Ovary (tissue), 7 donors: ENCODE measurements at regions not wholly inside any gene's neighbourhood (a gene's known extent, or its start where the extent isn't known, plus 50 kb on each side); places are given as distances from the start of the nearest gene placed in this dataset.

Source experiments
- DNase-seq, 5 donors: peaks; one replicate each; pipeline ENCODE4 v3.0.0-alpha.2; 2019 to 2020
- H3K27ac ChIP-seq, 2 donors: fragments of 200-600 bp; one replicate each; pipeline versions ENCODE4 v1.5.1 to v1.8.0; 2019 to 2022
- H3K27me3 ChIP-seq: fragments of 200-600 bp; one replicate; pipeline ENCODE4 v1.8.0; 2022
- H3K36me3 ChIP-seq: fragments of 200-600 bp; sonication (generic); one replicate; pipeline ENCODE4 v1.5.1; 2019
- H3K4me1 ChIP-seq: one replicate; pipeline ENCODE4 v1.8.1; 2013; ENCODE audit warnings: mild to moderate bottlenecking, moderate library complexity; ENCODE audit not compliant: insufficient read depth
- H3K4me3 ChIP-seq: fragments of 200-600 bp; sonication (generic); one replicate; pipeline ENCODE4 v1.5.1; 2017
- H3K9me3 ChIP-seq, 2 donors: fragments of 200-600 bp in 1 of 2; sonication (generic) in 1 of 2; one replicate each; pipeline versions ENCODE4 v1.5.1 to v1.8.1; 2013 to 2019; ENCODE audit warnings: mild to moderate bottlenecking in 1 of 2, moderate library complexity in 1 of 2
- CTCF ChIP-seq, 3 donors: fragments of 450-650 bp in 2 of 3; fragments of 200-600 bp in 1 of 3; IDR thresholded peaks; one replicate each; pipeline versions ENCODE4 v1.5.1 to v1.8.0; 2016 to 2022; ENCODE audit warnings: antibody characterized with exemption in 3 of 3, mild to moderate bottlenecking in 1 of 3
- EP300 ChIP-seq: sonication (generic); formaldehyde crosslinking; IDR thresholded peaks from one replicate; pipeline ENCODE4 v1.6.1; 2017; ENCODE audit warnings: antibody characterized with exemption
- POLR2A ChIP-seq: fragments of 450-650 bp; IDR thresholded peaks from one replicate; pipeline ENCODE4 v1.6.1; 2017; ENCODE audit warnings: antibody characterized with exemption, mild to moderate bottlenecking, moderate library complexity
- WGBS, 3 donors: extraction: QIAGEN DNeasy Blood & Tissue Kit in 1 of 3; methylation state at CpG; one replicate each; pipeline versions ENCODE4 v1.1.5 to v1.1.7; 2013 to 2017; 5-methylcytosine and 5-hydroxymethylcytosine counted together
- intact Hi-C, 4 donors: fragments of 100-400 bp; cut with DNase I; formaldehyde crosslinking; loops; one replicate each; pipeline versions ENCODE4 v1.11.0 to v1.15.1; 2022 to 2023
- donor health status: DM: no; HTN: no; CAD: no; lungs with moderate emphysema.
- donor health status: DM: no; HTN: no; CAD: no.
- donor health status: Bipolar disorder and iron deficiency.
- donor health status: DM: no; HTN: no; CAD: no.
- donor health status: DM: yes; HTN: yes; CAD: no.

GRCh38 chr4:158996669-158997074 is 106.2 kb upstream of the RAPGEF2 start:
- 1 to 5% (median 4%) methylated on average over 3 of the region's 3 CpGs for WGBS, 3 donors
- intact Hi-C loops: no loop called here

GRCh38 chr4:158997660-158998349 is 105.1 kb upstream of the RAPGEF2 start:
- Histone ChIP-seq H3K9me3 (no peaks in the 10 kb centered on the region), H3K4me1 (peaks cover 2% of the 10 kb centered on the region), H3K36me3 (no peaks in the 10 kb centered on the region), H3K27ac (no peak overlapping the region), H3K4me3 (no peak overlapping the region), H3K27me3 (no peaks in the 10 kb centered on the region)
- TF ChIP-seq EP300 (no peak), CTCF (IDR thresholded peaks at IDR 0.05) (no peak), POLR2A (no peak)
- 66 to 73% (median 68%) methylated on average over 4 of the region's 4 CpGs for WGBS, 3 donors
- intact Hi-C loops: no loop called here
- DNase-seq: no peak

More at GRCh38 chr4:158996669-158997074, 106.2 kb upstream of the RAPGEF2 start:
- no peaks in the 10 kb centered on the region for H3K9me3 ChIP-seq
- peaks cover 2% of the 10 kb centered on the region for H3K4me1 ChIP-seq
- no peak overlapping the region for H3K27ac ChIP-seq
- no peak overlapping the region for H3K4me3 ChIP-seq
- no peaks in the 10 kb centered on the region for H3K27me3 ChIP-seq
- no peaks in the 10 kb centered on the region for H3K36me3 ChIP-seq
- TF ChIP-seq EP300: no peak
- no peak for TF ChIP-seq POLR2A
- TF ChIP-seq CTCF (IDR thresholded peaks at IDR 0.05): no peak
- DNase-seq: no peak

- Histone ChIP-seq H3K36me3 (no peaks in the 10 kb centered on the region), H3K4me1 (peaks cover 2% of the 10 kb centered on the region), H3K27me3 (no peaks in the 10 kb centered on the region), H3K27ac (no peak overlapping the region), H3K9me3 (no peaks in the 10 kb centered on the region), H3K4me3 (no peak overlapping the region)
- no peak for TF ChIP-seq EP300
- TF ChIP-seq POLR2A: no peak
- no peak for TF ChIP-seq CTCF (IDR thresholded peaks at IDR 0.05)
- WGBS, 3 donors: 83 to 92% (median 90%) methylated on average over 6 of the region's 6 CpGs
- intact Hi-C loops: no loop called here
- DNase-seq: no peak
Observed at GRCh38 chr4:158998624-158999023, 104.3 kb upstream of the RAPGEF2 start.

GRCh38 chr4:158999166-158999682 is 103.7 kb upstream of the RAPGEF2 start:
- Histone ChIP-seq H3K9me3 (no peaks in the 10 kb centered on the region), H3K4me3 (no peak overlapping the region), H3K4me1 (peaks cover 2% of the 10 kb centered on the region), H3K36me3 (no peaks in the 10 kb centered on the region), H3K27me3 (no peaks in the 10 kb centered on the region), H3K27ac (no peak overlapping the region)
- intact Hi-C loops: no loop called here
- no peak for DNase-seq
- TF ChIP-seq CTCF (IDR thresholded peaks at IDR 0.05) (no peak), EP300 (no peak), POLR2A (no peak)
